GM12878 (cell line): ENCODE measurements at regions not wholly inside any gene's neighbourhood (a gene's known extent, or its start where the extent isn't known, plus 50 kb on each side); places are given as distances from the start of the nearest gene placed in this dataset.

Source experiments
- CEBPB ChIP-seq, 2 experiments: fragments of 150-350 bp in 1 of 2; IDR thresholded peaks; 2 replicates each; pipeline ENCODE4 v1.6.1; 2012 to 2014; ENCODE audit warnings: low read depth in 2 of 2, low read length in 2 of 2, borderline replicate concordance in 1 of 2, inconsistent platforms in 1 of 2
- NFXL1 ChIP-seq: fragments of 450-650 bp; IDR thresholded peaks from 2 replicates; pipeline ENCODE4 v1.6.1; 2017; ENCODE audit warnings: antibody characterized with exemption, mild to moderate bottlenecking, borderline replicate concordance
- SIX5 ChIP-seq: IDR thresholded peaks from 2 replicates; pipeline ENCODE4 v1.6.1; 2011; ENCODE audit warnings: mild to moderate bottlenecking, low read depth, low read length, moderate library complexity; ENCODE audit not compliant: severe bottlenecking
- ZBTB40 ChIP-seq: fragments of 450-650 bp; IDR thresholded peaks from 2 replicates; pipeline ENCODE4 v1.6.1; 2016; ENCODE audit warnings: mild to moderate bottlenecking, moderate library complexity, borderline replicate concordance
- ZSCAN29 ChIP-seq: fragments of 450-650 bp; IDR thresholded peaks from 2 replicates; pipeline ENCODE4 v1.6.1; 2017; ENCODE audit warnings: mild to moderate bottlenecking, moderate library complexity
- TF ChIP-seq, protein P1 (sequence below): fragments of 450-650 bp; IDR thresholded peaks from 2 replicates; pipeline ENCODE4 v1.6.1; 2017; ENCODE audit warnings: mild to moderate bottlenecking, moderate library complexity

- TF ChIP-seq ZBTB40 (no peak), SIX5 (no peak), CEBPB (IDR thresholded peaks at IDR 0.05; ENCODE audit: borderline replicate concordance in 1 of 2, low read depth in 2 of 2, low read length in 2 of 2) (no peak), ZSCAN29 (no peak), NFXL1 (no peak)
- TF ChIP-seq, protein P1, sequence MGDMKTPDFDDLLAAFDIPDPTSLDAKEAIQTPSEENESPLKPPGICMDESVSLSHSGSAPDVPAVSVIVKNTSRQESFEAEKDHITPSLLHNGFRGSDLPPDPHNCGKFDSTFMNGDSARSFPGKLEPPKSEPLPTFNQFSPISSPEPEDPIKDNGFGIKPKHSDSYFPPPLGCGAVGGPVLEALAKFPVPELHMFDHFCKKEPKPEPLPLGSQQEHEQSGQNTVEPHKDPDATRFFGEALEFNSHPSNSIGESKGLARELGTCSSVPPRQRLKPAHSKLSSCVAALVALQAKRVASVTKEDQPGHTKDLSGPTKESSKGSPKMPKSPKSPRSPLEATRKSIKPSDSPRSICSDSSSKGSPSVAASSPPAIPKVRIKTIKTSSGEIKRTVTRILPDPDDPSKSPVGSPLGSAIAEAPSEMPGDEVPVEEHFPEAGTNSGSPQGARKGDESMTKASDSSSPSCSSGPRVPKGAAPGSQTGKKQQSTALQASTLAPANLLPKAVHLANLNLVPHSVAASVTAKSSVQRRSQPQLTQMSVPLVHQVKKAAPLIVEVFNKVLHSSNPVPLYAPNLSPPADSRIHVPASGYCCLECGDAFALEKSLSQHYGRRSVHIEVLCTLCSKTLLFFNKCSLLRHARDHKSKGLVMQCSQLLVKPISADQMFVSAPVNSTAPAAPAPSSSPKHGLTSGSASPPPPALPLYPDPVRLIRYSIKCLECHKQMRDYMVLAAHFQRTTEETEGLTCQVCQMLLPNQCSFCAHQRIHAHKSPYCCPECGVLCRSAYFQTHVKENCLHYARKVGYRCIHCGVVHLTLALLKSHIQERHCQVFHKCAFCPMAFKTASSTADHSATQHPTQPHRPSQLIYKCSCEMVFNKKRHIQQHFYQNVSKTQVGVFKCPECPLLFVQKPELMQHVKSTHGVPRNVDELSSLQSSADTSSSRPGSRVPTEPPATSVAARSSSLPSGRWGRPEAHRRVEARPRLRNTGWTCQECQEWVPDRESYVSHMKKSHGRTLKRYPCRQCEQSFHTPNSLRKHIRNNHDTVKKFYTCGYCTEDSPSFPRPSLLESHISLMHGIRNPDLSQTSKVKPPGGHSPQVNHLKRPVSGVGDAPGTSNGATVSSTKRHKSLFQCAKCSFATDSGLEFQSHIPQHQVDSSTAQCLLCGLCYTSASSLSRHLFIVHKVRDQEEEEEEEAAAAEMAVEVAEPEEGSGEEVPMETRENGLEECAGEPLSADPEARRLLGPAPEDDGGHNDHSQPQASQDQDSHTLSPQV: no peak
These were observed 197.9 kb upstream of the TWIST2 start (continued) for GRCh38 chr2:238649936-238650518.
